Neural cell (in vitro differentiated cells): ENCODE measurements at regions not wholly inside any gene's neighbourhood (a gene's known extent, or its start where the extent isn't known, plus 50 kb on each side); places are given as distances from the start of the nearest gene placed in this dataset.

Experiments
- CTCF ChIP-seq: fragments of 450-650 bp; IDR thresholded peaks from 2 replicates; pipeline ENCODE4 v1.5.1; 2014; ENCODE audit warnings: antibody characterized with exemption, mild to moderate bottlenecking, moderate library complexity; ENCODE audit not compliant: poor library complexity, severe bottlenecking
- EP300 ChIP-seq: fragments of 450-650 bp; conservative IDR thresholded peaks from 2 replicates; pipeline ENCODE4 v1.6.1; 2014; ENCODE audit warnings: antibody characterized with exemption, mild to moderate bottlenecking, moderate library complexity; ENCODE audit not compliant: poor library complexity, severe bottlenecking
- EZH2 ChIP-seq: fragments of 200-600, 300-800 bp; shearing (Covaris generic), sonication (generic); IDR thresholded peaks from 2 replicates; pipeline ENCODE4 v1.6.1; 2014; ENCODE audit warnings: antibody characterized with exemption, low read length, borderline replicate concordance, mild to moderate bottlenecking; ENCODE audit not compliant: insufficient read depth, poor library complexity, severe bottlenecking
- RAD21 ChIP-seq: fragments of 450-650 bp; conservative IDR thresholded peaks from 2 replicates; pipeline ENCODE4 v1.6.1; 2014; ENCODE audit warnings: antibody characterized with exemption, mild to moderate bottlenecking, moderate library complexity
- REST ChIP-seq: IDR thresholded peaks from 2 replicates; pipeline ENCODE4 v1.6.1; 2012; ENCODE audit warnings: borderline replicate concordance
- TAF1 ChIP-seq: IDR thresholded peaks from 2 replicates; pipeline ENCODE4 v1.6.1; 2012; ENCODE audit warnings: low read depth

GRCh38 chr20:55424968-55425367 lies 580.4 kb downstream of the CBLN4 start:
- TF ChIP-seq CTCF (no peak), REST (no peak), EZH2 (no peak), EP300 (no peak), TAF1 (no peak), RAD21 (no peak)
